Activated CD8-positive, alpha-beta memory T cell treated with anti-CD3 and anti-CD28 coated beads for 1 hour (primary cell): ENCODE measurements at regions not wholly inside any gene's neighbourhood (a gene's known extent, or its start where the extent isn't known, plus 50 kb on each side); places are given as distances from the start of the nearest gene placed in this dataset.
"Not testable (repeated sequence)": the region's sequence is repeated elsewhere in the genome, so short reads cannot be mapped to it uniquely, and the experiment has no call there.

Experiments
- DNase-seq, 2 donors: peaks; one replicate each; pipeline ENCODE4 v3.0.0-alpha.2; 2020; ENCODE audit warnings: low read depth in 1 of 2; ENCODE audit errors: extremely low read depth in 1 of 2

DNA sequence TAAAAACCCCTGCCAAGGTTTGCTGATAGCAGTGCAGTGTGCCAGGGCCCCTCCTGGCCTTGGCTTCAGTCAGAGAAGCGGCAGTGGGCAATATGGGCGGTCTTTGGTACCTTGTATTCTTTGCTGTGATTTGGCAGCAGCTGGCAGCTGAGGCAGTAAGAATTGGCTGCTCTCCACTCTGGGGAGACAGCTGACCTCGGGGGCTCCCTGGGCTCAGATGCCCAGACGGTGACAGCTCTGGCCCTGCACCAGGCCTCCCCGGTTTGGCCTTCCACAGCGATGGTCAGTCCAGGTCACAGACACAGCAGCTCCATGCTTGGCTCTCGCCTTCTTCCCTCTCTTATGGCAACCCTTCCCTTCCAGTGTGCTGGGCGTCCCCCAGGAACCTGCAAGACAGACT, 330.9 kb downstream of the BCOR start:
- DNase-seq, result no peak

DNA sequence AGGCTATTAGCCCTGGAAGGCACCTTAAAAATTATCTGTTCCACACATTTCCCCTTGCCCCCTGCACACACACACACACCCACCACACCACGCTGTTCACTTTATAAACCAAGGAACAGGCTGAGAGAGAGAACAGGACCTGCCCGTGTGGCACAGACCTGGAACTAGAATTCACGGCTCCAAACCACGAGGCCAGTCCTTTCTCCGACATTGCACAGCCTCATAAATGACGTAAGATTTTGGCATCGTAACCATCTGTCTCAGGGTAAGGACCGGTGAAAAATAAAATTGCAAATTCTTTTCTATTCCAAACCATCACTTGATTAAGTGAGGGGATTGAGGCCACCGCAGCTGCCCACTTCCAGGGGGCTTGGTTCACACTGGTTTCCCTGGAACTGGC, 330.3 kb downstream of the BCOR start:
- DNase-seq, result no peak

DNA sequence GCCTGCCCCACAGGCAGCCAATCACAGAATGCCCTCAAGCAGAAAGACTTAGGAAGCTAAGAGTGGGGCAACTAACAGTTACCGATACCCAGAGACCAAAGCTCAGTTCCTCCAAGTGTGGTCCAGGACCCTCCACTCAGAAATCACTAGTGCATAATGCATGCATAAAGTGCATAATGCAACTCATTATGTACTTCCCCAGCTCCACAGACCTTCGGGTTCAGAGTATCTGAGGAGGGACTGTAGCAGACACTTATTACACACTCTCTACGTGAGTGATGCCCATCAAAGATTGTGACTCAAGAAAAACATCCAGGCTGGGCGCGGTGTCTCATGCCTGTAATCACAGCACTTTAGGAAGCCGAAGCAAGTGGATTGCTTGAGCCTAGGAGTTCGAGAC, 328.0 kb downstream of the BCOR start:
- no peak for DNase-seq

DNA sequence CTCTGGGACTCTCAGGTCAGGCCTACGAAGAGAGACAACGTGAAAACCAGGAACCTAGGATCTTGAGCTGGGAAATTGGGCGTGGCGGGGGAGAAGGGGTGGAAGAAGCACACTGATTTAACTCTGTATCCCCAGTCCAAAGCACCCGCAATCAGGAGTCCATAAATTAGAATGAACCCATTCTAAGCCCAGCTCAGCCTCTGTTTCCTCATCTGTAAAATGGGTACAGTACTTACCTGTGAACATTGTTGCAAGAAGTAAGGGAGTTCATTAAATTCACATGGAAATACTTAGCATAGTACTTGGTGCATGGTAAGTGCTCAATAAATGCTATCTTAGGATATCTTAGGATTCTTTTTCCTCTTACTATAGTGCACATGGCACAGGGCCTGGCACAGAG, 326.7 kb downstream of the BCOR start:
- no peak for DNase-seq

DNA sequence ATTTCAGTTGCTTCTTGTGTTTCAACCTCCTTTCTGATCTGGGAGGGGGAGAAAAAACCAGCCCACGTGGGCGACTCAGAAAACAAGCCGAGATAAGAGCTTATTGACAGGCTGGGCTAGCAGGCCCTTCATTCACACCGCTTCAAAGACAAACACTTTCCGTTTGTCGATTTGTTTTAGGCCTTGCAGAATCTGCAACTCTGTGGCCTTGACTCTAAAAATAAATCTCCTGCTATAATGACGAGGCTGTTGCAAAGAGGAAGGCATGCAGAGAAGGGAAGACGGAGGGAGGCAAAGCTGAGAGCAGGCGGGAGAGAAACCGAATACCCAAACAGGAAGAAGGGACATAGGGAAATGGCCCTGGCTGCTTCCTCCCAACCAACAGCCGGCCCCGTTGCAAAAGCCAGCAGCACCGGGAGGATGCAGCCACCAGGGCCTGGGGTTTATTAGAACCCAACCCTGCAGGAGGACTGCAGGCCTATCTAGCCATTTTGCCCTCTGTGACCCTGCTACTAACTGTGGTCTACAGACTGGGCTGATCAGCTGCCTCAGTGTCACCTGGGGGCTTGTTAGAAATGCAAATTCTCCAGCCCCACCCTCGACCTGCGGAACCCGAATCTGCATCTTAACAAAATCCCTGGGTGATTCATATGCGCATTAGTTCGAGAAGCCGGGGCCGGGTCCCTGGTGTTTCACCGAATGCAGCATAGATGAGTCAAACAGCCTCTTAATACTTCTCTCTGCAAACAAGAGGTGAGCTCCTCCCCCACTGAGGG, 325.5 kb downstream of the BCOR start:
- DNase-seq, result peak; percentile 13 to 14

DNA sequence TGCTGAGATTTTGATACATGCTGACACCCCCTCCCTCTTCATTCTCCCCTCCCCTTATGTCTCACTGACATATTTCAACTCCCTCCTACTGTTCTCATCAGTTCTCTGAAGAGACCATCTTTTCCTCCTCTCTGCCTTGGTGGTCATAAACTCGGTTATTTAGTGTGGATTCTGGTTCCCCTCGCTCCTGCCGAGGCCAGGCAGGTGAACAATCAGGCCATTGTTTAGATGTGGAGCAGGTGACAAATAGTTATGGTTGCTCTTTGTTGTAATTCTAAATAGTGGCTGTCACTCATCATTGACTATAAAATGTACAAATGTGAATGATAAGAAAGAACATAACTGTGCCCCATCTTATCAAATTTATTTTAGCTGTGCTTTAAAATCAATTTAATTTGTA, 324.6 kb downstream of the BCOR start:
- DNase-seq, result no peak

DNA sequence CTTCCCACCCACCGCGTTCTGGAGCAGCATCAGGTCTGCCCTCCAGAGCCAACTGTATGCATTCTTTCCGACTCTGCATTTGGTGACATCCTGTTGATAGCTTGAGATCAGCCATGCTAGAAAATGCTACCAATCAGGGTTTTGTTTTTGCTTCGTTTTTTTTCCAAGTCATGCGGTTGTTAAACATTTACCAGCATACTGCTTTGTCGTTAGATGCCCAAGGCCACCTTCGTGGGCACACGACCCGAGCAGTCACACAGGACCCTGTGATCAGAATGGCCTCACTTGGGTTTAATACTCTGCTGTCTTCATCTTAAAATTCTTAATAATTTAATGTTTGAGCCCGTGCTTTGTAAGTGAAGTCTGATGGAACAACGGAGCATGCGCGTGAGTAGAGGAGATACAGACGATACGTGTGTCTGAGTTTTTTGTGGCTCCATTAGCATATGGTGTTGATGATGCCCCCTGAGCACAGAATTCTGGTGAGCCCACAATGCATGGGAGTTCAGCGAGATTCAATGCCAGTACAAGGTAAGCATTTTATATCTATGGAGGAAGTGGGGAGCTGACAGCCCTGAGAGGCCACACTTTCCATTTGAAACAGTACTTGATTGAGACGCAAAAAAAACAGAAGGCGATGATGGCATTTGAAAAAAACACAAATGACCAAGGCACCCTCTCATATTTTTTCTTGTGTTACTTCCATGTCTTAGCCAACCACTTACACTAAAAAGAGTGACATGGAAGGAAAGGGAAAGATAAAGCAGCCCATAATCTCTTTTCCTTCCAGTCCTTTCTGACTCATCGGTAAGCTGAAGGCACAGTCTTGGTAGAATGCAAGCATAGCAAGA, 323.6 kb downstream of the BCOR start:
- DNase-seq, result no peak

DNA sequence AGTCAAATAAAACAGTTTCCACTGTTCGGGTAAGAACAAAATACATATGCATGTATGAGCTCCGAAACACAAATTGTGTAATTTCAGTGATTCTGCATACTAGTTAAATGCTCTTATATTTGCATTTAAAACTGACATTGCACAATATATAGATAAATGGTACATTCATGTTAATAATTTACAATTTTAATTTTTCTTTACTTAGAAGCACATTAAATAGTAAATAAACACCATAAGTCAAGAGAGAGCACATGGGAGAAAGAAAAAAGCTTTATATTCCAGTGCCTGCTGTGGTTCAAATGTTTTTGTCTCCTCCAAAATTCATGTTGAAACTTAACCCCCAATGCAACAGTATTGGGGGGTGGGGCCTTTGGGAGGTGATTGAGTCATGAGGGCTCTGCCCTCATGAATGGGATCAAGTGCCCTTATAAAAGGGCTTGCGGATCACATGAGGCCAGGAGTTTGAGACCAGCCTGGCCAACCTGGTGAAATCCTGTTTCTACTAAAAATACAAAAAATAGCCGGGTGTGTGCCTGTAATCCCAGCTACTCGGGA, 322.9 kb downstream of the BCOR start:
- no peak for DNase-seq

DNA sequence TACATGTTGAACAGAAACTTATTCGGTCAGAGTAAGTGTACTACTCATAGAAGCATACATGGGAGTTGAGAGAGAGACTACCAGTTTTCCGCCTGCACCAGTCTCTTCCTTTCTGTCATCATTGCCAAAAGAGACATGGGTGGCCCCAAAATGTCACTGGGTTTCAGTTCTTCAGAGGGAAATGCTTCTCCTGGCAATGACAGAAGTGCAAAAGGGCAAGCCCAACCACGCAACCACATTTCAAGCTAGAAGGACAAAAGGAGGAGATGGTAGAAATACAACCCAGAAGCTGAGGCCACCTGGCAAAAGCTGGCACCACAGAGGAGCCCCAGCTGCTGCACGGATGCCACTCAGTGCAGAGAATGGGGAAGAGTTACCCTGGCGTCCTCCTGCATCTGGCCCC, 320.1 kb downstream of the BCOR start:
- DNase-seq, result no peak

DNA sequence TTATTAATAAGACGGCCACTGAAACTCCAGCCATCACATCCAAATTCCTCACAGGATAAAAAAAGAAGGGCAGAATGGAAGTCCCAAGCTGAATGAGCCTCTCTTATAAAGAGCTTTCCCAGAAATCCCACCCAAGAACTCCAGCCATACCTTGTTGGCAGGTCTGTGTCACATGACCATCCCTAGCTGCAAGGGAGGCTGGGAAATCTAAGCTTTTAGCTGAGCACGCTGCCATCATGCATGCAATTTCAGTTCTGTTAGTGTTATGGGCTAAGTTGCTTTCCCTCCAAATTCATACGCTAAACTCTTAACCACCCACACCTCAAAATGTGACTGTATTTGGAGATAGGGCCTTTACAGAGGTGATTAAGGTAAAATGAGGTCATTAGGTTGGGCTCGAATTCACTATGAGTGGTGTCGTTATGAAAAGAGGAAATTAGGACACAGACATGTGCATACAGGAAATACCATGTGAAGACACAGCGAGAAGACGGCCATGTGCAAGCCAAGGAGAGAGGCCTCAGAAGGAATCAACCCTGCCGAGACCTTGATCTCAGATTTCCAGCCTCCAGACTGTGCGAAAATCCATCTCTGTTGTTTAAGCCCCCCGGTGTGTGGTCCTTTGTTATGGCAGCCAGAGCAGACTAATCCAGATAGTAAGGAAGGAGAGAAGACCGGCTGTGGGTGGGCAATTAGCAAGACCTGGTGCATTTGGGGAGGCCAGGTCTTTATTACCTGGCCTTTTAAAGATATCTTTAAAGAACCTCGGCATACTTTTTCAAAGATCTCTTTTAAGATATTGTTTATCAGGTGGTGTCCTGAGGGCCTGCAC, 317.6 kb downstream of the BCOR start:
- no peak for DNase-seq

DNA sequence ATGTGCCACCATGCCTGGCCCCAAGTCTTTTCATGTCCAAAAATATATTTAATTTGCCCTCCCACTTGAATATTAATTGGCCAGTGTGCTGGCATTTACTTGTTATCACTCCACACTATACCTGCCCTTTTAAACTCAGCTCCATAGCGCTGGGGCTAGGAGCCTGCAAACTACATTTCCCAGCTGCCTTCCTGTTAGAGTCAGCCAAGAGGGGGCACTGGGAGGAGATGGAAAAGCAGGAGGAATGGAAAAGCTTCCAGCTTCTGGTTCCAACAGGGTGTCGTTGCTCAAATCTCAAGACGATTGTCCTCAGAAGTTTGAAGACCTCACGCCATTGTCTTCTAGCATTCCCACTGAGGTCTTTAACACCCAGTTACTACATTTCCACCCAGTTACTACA, 315.5 kb downstream of the BCOR start:
- DNase-seq, result no peak

DNA sequence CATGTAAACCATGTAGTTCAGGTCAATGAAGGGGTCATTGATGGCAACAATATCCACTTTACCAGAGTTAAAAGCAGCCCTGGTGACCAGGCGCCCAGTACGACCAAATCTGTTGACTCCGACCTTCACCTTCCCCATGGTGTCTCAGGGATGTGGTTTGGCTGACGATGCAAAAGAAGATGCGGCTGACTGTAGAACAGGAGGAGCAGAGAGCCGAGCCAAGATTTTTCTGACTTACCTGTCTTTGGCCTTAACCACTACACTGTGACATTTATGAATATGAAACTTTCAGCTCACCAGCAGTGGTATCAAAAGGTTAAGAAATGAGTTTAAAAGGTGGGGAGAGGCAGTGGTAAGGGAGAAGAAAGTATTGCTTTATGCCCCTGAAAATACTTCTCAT, 309.8 kb downstream of the BCOR start:
- DNase-seq, result no peak

DNA sequence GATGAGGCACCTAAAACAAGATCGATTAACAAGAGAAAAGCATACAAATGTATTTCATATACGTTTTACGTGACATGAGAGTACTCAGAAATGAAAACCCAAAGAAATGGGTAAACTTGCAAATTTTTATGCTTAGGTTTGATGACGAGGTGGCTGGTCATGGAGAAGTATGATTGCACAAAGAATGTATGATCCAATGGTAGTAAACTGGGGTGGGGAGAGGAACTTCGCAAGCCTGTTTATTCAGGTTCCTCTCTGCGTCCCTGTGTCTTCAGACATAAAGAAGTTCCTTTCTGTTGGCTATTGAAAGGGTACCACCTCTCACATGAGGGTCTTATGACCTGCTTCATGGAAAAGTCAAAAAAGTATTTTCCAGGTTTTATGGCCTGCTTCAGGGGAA, 309.2 kb downstream of the BCOR start:
- no peak for DNase-seq

DNA sequence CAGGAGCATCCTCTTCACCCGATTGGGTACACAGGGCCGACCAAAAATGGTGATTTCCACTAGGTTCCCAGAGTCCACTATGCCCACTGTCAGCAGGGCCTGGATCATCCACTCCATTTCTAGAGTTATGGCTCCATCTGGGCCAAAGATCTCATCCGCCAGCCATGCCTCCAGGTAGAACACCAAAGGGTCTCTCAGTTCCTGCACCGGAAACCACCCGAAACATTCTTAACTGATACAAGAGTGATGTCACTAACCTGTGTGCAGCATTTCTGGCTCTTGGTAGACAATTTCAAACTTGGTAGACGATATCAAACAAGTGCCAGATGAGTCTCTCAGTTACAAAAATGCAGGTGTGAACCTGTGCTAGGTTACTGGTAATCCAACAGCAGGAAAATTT, 306.1 kb downstream of the BCOR start:
- no peak for DNase-seq

DNA sequence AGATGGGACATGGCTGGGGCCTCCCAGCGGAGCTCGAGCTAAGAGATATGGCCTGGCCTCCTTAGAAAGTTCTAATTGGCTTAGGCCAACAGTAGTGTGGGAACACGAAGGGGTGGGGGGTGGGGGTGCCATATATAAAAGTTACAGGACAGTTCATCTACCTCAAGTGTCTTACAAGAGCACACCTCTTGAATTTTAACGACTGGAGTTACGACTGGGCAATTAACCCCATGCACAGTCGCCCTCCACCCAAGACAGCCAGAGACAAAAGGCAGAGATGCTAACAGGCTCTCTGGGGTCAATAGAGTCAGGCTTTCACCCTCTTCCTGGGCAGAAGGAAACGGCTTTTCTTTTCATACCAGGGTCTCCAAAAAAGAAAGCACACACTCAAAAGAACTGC, 302.2 kb downstream of the BCOR start:
- DNase-seq, result no peak

DNA sequence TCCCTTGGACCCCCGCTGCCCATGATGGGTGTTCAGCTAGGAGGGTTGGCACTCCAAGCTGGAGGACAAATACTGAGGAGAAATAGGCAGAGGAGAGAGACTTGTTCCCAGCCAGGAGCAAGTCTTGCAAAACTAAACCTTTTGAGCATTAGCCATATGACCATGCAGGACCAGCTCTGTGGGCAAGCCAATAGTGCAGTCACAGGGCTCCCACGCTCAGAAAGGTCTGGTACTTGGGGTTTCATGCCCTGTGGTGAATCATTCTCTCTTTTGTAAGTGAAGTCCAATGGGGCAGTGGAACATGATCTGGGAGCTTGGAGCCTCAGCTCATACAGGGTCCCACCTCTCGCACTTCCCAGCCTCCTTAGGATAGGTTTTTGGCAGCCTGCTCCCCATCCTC, 300.9 kb downstream of the BCOR start:
- no peak for DNase-seq

DNA sequence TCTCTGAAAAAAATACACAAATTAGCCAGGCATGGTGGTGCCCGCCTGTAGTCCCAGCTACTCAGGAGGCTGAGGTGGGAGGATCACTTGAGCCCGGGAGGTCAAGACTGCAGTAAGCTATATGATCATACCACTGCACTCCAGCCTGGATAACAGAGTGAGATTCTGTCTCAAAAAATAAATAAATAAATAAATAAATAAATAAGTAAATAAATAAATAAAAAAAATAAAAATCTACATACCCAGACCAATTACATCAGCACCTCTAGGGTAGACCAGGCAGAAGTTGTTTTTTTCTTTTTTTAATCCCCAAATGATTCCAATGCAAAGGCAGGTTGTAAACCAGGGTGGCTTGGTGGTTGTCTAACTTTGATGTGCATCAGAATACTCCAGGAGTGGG, 299.3 kb downstream of the BCOR start:
- not testable (repeated sequence) for DNase-seq

DNA sequence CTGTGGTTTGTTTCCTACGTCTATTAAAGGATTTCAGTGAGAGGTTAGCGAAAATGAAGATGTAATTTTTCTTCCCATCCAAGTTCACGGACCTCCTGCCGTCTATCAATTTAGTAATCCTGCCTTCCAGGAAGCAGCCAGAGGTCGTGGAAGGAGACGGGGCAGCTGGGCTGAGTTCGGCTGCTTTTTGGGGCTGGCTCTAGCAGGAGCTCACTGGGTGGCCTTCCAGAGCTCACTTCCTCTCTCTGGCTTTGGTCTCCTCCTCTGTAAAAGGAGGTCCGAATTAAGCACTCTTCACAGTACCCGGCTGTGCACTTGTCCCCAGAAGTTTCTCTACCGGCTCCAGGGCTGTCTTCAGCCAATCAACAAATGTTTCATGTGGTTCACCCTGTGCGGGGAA, 295.4 kb downstream of the BCOR start:
- no peak for DNase-seq

DNA sequence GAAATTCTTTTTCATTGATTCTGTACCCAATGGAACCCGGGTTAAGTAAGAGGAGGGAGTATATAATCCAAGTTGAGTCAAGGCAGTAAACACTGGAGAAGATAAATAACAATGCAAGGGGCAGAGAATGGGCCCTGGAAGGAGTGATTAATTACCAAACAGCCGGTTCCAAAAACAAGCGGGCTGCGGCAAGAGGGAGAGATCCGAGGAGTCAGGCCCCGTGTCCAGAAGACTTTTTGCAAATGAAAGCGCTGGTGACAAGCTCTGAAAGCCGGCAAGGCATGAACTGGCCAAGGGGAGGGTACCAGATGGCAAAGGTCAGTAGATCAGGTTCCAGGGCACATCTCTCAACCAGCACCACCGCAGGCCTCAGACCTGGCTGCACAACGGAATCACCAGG, 294.9 kb downstream of the BCOR start:
- DNase-seq, result no peak

DNA sequence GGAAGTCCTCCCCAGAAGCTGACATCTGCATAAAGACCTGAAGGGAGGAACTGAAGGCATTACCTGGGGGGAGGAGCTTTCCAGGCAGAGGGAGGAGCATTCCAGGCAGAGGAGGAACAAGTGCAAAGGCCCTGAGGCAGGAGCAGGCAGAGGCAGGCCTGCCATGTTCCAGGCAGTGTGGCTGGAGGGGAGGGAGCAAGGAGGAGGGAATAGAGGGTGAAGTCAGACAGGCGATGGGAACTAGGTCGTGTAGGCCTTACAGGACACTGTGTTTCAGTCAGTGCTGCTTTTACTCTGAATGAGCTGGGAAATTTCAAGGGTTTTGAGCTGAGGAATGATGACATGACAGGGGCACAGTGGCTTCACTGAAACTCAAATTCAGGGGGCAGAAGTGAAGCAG, 292.7 kb downstream of the BCOR start:
- DNase-seq, result no peak

DNA sequence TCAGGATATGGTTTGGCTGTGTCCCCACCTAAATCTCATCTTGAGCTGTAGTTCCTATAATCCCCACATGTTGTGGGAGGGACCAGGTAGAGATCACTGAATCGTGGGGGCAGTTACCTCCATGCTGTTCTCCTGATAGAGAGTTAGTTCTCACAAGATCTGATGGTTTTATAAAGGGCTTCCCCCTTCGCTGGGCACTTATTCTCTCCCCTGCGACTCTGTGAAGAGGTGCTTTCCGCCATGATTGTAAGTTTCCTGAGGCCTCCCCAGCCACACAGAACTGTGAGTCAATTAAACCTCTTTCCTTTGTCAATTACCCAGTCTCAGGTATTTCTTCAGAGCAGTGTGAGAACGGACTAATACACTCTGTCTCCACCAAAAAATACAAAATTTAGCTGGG, 291.9 kb downstream of the BCOR start:
- no peak for DNase-seq
